ENCODE measurements at regions not wholly inside any gene's neighbourhood (a gene's known extent, or its start where the extent isn't known, plus 50 kb on each side); places are given as distances from the start of the nearest gene placed in this dataset.

- Histone ChIP-seq H3K9me3 (ENCODE audit: insufficient read depth, low read length) (no peaks in the 10 kb centered on the region; the same call in 1 of the 2 replicates), H3K36me3 (ENCODE audit: insufficient read depth, insufficient read length, low read length) (no peaks in the 10 kb centered on the region), H3K27me3 (ENCODE audit: insufficient read depth, insufficient read length) (no peaks in the 10 kb centered on the region), H3K4me3 (ENCODE audit: insufficient read length, low read depth) (no peak overlapping the region), H3K4me1 (ENCODE audit: insufficient read depth, insufficient read length) (no peaks in the 10 kb centered on the region), H3K9ac (ENCODE audit: insufficient read length, low read depth) (no peak overlapping the region)
- TF ChIP-seq ZNF274 (IDR thresholded peaks at IDR 0.05; ENCODE audit: low read depth, low read length) (no peak), YY1 (IDR thresholded peaks at IDR 0.05; ENCODE audit: insufficient read depth, insufficient read length) (no peak), SUZ12 (IDR thresholded peaks at IDR 0.05; ENCODE audit: extremely low read depth, insufficient read depth, insufficient read length) (no peak)
- no peak for DNase-seq (ENCODE audit: low read depth, low spot score)
These were observed 82.1 kb upstream of the STAC start for GRCh38 chr3:36298188-36298587.

DNA sequence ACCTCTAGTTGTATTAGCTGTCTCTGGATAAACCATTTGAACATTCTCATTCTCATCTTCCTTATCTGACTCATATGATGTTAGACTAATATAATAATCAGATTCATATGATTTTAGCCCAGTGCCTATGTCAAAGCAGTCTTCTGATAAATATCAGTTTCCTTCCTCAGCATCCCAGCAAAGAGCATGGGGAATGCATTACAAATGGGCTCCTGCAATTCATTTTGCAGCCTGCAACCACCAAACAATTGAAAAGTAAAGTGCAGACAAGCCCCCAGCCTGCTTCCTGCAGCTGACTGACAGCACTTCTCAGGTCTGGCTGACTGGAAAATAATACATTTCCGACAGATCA lies 78.2 kb upstream of the STAC start:
- Histone ChIP-seq H3K27me3 (ENCODE audit: insufficient read depth, insufficient read length) (no peaks in the 10 kb centered on the region), H3K9ac (ENCODE audit: insufficient read length, low read depth) (no peak overlapping the region), H3K36me3 (ENCODE audit: insufficient read depth, insufficient read length, low read length) (no peaks in the 10 kb centered on the region), H3K9me3 (ENCODE audit: insufficient read depth, low read length) (no peaks in the 10 kb centered on the region; the same call in 1 of the 2 replicates), H3K4me1 (ENCODE audit: insufficient read depth, insufficient read length) (no peaks in the 10 kb centered on the region), H3K4me3 (ENCODE audit: insufficient read length, low read depth) (no peak overlapping the region)
- DNase-seq (ENCODE audit: low read depth, low spot score), result no peak
- no peak for TF ChIP-seq YY1 (IDR thresholded peaks at IDR 0.05; ENCODE audit: insufficient read depth, insufficient read length)
- no peak for TF ChIP-seq ZNF274 (IDR thresholded peaks at IDR 0.05; ENCODE audit: low read depth, low read length)
- no peak for TF ChIP-seq SUZ12 (IDR thresholded peaks at IDR 0.05; ENCODE audit: extremely low read depth, insufficient read depth, insufficient read length)

- Histone ChIP-seq H3K36me3 (ENCODE audit: insufficient read depth, insufficient read length, low read length) (no peaks in the 10 kb centered on the region), H3K27me3 (ENCODE audit: insufficient read depth, insufficient read length) (no peaks in the 10 kb centered on the region), H3K4me3 (ENCODE audit: insufficient read length, low read depth) (no peak overlapping the region), H3K9me3 (ENCODE audit: insufficient read depth, low read length) (no peaks in the 10 kb centered on the region; the same call in 1 of the 2 replicates), H3K9ac (ENCODE audit: insufficient read length, low read depth) (no peak overlapping the region), H3K4me1 (ENCODE audit: insufficient read depth, insufficient read length) (no peaks in the 10 kb centered on the region)
- no peak for DNase-seq (ENCODE audit: low read depth, low spot score)
- TF ChIP-seq SUZ12 (IDR thresholded peaks at IDR 0.05; ENCODE audit: extremely low read depth, insufficient read depth, insufficient read length), result no peak
- TF ChIP-seq YY1 (IDR thresholded peaks at IDR 0.05; ENCODE audit: insufficient read depth, insufficient read length), result no peak
These were observed 77.7 kb upstream of the STAC start for GRCh38 chr3:36302626-36303025.

- Histone ChIP-seq H3K9ac (ENCODE audit: insufficient read length, low read depth) (no peak overlapping the region), H3K9me3 (ENCODE audit: insufficient read depth, low read length) (no peaks in the 10 kb centered on the region; the same call in 1 of the 2 replicates), H3K36me3 (ENCODE audit: insufficient read depth, insufficient read length, low read length) (no peaks in the 10 kb centered on the region), H3K4me3 (ENCODE audit: insufficient read length, low read depth) (no peak overlapping the region), H3K4me1 (ENCODE audit: insufficient read depth, insufficient read length) (no peaks in the 10 kb centered on the region), H3K27me3 (ENCODE audit: insufficient read depth, insufficient read length) (no peaks in the 10 kb centered on the region)
- no peak for TF ChIP-seq YY1 (IDR thresholded peaks at IDR 0.05; ENCODE audit: insufficient read depth, insufficient read length)
- no peak for TF ChIP-seq SUZ12 (IDR thresholded peaks at IDR 0.05; ENCODE audit: extremely low read depth, insufficient read depth, insufficient read length)
- no peak for TF ChIP-seq ZNF274 (IDR thresholded peaks at IDR 0.05; ENCODE audit: low read depth, low read length)
- DNase-seq (ENCODE audit: low read depth, low spot score), result no peak
These were observed 77.0 kb upstream of the STAC start for GRCh38 chr3:36303286-36303685.

DNA sequence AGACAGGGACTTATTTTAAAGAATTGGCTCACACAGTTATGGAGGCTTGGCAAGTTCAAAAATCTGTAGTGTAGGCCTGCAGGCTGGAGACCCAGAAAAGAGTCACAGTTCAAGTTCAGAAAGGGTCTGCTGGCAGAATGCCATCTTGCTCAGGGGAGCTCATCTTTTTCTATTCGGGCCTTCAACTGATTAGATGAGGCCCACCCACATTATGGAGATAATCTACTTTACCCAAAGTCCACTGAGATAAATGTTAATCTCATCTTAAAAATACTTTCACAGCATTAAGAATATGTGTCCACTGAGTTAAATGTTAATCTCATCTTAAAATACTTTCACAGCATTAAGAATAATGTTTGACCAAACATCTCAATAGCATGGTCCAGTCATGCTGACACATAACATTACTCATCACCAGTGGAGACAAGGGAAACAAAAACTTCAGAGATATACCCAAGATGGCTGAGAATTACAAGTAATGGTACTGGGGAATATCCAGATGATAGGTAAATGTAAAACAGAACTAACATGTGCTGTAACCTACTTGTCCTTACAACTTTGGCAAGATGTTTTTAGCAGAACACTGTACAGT lies 74.3 kb upstream of the STAC start:
- H3K4me3 ChIP-seq (ENCODE audit: insufficient read length, low read depth), result no peak overlapping the region
- TF ChIP-seq SUZ12 (IDR thresholded peaks at IDR 0.05; ENCODE audit: extremely low read depth, insufficient read depth, insufficient read length), result no peak
- TF ChIP-seq YY1 (IDR thresholded peaks at IDR 0.05; ENCODE audit: insufficient read depth, insufficient read length), result no peak
- no peak for TF ChIP-seq ZNF274 (IDR thresholded peaks at IDR 0.05; ENCODE audit: low read depth, low read length)
- no peaks in the 10 kb centered on the region for H3K36me3 ChIP-seq (ENCODE audit: insufficient read depth, insufficient read length, low read length)
- no peaks in the 10 kb centered on the region for H3K4me1 ChIP-seq (ENCODE audit: insufficient read depth, insufficient read length)
- DNase-seq (ENCODE audit: low read depth, low spot score), result no peak
- H3K9ac ChIP-seq (ENCODE audit: insufficient read length, low read depth), result no peak overlapping the region
- no peaks in the 10 kb centered on the region for H3K27me3 ChIP-seq (ENCODE audit: insufficient read depth, insufficient read length)
- no peaks in the 10 kb centered on the region for H3K9me3 ChIP-seq (ENCODE audit: insufficient read depth, low read length)

- no peaks in the 10 kb centered on the region for H3K4me1 ChIP-seq (ENCODE audit: insufficient read depth, insufficient read length)
- H3K4me3 ChIP-seq (ENCODE audit: insufficient read length, low read depth), result no peak overlapping the region
- TF ChIP-seq YY1 (IDR thresholded peaks at IDR 0.05; ENCODE audit: insufficient read depth, insufficient read length) (no peak), SUZ12 (IDR thresholded peaks at IDR 0.05; ENCODE audit: extremely low read depth, insufficient read depth, insufficient read length) (no peak), ZNF274 (IDR thresholded peaks at IDR 0.05; ENCODE audit: low read depth, low read length) (no peak)
- H3K9me3 ChIP-seq (ENCODE audit: insufficient read depth, low read length), result no peaks in the 10 kb centered on the region
- DNase-seq (ENCODE audit: low read depth, low spot score), result no peak
- no peak overlapping the region for H3K9ac ChIP-seq (ENCODE audit: insufficient read length, low read depth)
- H3K36me3 ChIP-seq (ENCODE audit: insufficient read depth, insufficient read length, low read length), result no peaks in the 10 kb centered on the region
- H3K27me3 ChIP-seq (ENCODE audit: insufficient read depth, insufficient read length), result no peaks in the 10 kb centered on the region
These were observed 71.2 kb upstream of the STAC start for GRCh38 chr3:36309092-36309491.

DNA sequence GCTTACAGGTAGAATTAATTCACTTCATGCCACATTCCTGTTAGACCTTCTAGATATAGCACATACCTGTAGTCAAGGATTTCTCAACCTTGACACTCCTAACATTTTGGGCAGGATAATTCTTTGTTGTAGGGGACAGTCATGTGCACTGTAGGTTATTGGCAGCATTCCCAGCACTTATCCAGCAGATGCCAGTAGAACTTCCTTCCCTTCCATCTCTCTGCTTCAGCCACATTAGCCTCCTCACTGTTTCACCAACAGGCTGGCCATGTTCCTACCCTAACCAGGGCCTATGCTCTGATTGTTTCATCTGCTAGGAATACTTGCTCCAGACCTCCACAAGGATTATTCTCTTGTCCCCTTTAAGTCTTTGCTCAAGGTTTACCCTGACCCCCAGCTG lies 68.0 kb upstream of the STAC start:
- TF ChIP-seq YY1 (IDR thresholded peaks at IDR 0.05; ENCODE audit: insufficient read depth, insufficient read length), result no peak
- no peak for TF ChIP-seq SUZ12 (IDR thresholded peaks at IDR 0.05; ENCODE audit: extremely low read depth, insufficient read depth, insufficient read length)
- no peak for TF ChIP-seq ZNF274 (IDR thresholded peaks at IDR 0.05; ENCODE audit: low read depth, low read length)
- Histone ChIP-seq H3K4me1 (ENCODE audit: insufficient read depth, insufficient read length) (no peaks in the 10 kb centered on the region), H3K4me3 (ENCODE audit: insufficient read length, low read depth) (no peak overlapping the region), H3K27me3 (ENCODE audit: insufficient read depth, insufficient read length) (no peaks in the 10 kb centered on the region), H3K9me3 (ENCODE audit: insufficient read depth, low read length) (0 out of 2 replicates have a peak, but pooled peaks cover 3% of the 10 kb centered on the region), H3K36me3 (ENCODE audit: insufficient read depth, insufficient read length, low read length) (no peaks in the 10 kb centered on the region), H3K9ac (ENCODE audit: insufficient read length, low read depth) (no peak overlapping the region)
- DNase-seq (ENCODE audit: low read depth, low spot score), result no peak
